ENCODE measurements at regions not wholly inside any gene's neighbourhood (a gene's known extent, or its start where the extent isn't known, plus 50 kb on each side); places are given as distances from the start of the nearest gene placed in this dataset.

DNA sequence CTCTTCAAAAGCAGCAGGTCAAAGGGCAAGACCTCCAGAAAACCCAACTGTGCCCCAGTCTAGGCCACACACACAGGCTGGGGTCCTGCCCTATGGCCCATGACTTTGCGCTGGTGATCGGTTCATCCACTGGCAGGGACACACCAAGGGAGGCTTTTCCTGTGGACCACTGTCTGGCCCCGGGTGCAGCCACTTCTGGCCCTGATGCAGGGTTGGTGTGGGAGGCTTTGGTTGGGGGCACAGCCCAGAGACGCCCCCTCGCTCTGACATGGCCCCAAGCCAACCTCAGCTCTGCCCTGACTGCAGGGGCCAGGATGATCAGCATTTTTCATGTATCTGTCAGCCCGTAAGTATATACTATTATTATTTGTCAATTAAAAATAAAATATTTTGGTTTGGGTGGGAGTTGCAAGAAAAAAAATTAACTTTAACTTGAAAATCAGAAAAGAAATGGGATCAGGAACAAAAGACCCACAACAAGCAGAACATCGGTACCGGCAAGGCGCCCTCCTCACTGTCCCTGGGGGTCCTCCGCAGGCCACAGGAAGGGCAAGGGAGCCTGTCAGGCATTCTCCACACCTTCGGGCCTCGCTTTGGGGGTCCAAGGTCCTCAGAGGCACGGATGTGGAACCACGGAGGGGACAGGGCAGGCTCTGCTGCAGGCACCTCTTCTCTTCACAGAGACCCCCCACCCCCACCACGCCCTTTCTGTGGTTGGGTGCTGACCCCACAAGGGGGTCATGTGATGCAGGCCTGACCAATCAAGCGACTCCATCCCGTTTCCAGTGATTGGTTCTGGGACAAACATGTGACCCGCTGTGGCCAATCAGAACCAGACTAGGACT lies 181.5 kb upstream of the SFSWAP start:
- TF ChIP-seq SMC3 (IDR thresholded peaks at IDR 0.05; ENCODE audit: low read depth, low read length) (no peak), POLR2A (IDR thresholded peaks at IDR 0.05; ENCODE audit: low read depth, low read length) (no peak), CHD1 (IDR thresholded peaks at IDR 0.05; ENCODE audit: low read depth, low read length) (no peak), MAZ (IDR thresholded peaks at IDR 0.05; ENCODE audit: borderline replicate concordance, low read depth, low read length) (no peak), RAD21 (IDR thresholded peaks at IDR 0.05; ENCODE audit: low read length) (no peak), NFE2L2 (IDR thresholded peaks at IDR 0.05; ENCODE audit: low read depth, low read length) (no peak), RFX5 (IDR thresholded peaks at IDR 0.05; ENCODE audit: low read depth, low read length) (no peak), BHLHE40 (IDR thresholded peaks at IDR 0.05; ENCODE audit: low read depth, low read length) (no peak), RCOR1 (IDR thresholded peaks at IDR 0.05; ENCODE audit: insufficient replicate concordance, low read length) (no peak), MAFK (IDR thresholded peaks at IDR 0.05; ENCODE audit: low read depth, low read length) (no peak), MXI1 (IDR thresholded peaks at IDR 0.05; ENCODE audit: borderline replicate concordance, low read depth, low read length) (no peak)
- TF ChIP-seq, protein P1, sequence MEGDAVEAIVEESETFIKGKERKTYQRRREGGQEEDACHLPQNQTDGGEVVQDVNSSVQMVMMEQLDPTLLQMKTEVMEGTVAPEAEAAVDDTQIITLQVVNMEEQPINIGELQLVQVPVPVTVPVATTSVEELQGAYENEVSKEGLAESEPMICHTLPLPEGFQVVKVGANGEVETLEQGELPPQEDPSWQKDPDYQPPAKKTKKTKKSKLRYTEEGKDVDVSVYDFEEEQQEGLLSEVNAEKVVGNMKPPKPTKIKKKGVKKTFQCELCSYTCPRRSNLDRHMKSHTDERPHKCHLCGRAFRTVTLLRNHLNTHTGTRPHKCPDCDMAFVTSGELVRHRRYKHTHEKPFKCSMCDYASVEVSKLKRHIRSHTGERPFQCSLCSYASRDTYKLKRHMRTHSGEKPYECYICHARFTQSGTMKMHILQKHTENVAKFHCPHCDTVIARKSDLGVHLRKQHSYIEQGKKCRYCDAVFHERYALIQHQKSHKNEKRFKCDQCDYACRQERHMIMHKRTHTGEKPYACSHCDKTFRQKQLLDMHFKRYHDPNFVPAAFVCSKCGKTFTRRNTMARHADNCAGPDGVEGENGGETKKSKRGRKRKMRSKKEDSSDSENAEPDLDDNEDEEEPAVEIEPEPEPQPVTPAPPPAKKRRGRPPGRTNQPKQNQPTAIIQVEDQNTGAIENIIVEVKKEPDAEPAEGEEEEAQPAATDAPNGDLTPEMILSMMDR (conservative IDR thresholded peaks at IDR 0.05; ENCODE audit: low read depth, low read length) = no peak
- TF ChIP-seq, protein P2, sequence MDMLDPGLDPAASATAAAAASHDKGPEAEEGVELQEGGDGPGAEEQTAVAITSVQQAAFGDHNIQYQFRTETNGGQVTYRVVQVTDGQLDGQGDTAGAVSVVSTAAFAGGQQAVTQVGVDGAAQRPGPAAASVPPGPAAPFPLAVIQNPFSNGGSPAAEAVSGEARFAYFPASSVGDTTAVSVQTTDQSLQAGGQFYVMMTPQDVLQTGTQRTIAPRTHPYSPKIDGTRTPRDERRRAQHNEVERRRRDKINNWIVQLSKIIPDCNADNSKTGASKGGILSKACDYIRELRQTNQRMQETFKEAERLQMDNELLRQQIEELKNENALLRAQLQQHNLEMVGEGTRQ (IDR thresholded peaks at IDR 0.05; ENCODE audit: low read depth, low read length) = no peak
- TF ChIP-seq, protein P3, sequence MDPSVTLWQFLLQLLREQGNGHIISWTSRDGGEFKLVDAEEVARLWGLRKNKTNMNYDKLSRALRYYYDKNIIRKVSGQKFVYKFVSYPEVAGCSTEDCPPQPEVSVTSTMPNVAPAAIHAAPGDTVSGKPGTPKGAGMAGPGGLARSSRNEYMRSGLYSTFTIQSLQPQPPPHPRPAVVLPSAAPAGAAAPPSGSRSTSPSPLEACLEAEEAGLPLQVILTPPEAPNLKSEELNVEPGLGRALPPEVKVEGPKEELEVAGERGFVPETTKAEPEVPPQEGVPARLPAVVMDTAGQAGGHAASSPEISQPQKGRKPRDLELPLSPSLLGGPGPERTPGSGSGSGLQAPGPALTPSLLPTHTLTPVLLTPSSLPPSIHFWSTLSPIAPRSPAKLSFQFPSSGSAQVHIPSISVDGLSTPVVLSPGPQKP (IDR thresholded peaks at IDR 0.05; ENCODE audit: borderline replicate concordance, low read depth, low read length) = no peak

Measured in IMR-90 (cell line).